ENCODE measurements at regions not wholly inside any gene's neighbourhood (a gene's known extent, or its start where the extent isn't known, plus 50 kb on each side); places are given as distances from the start of the nearest gene placed in this dataset.

GRCh38 chr2:193743089-193743488, 1548.4 kb upstream of the TMEFF2 start:
- DNase-seq (ENCODE audit: low read depth in 4 of 4, low spot score in 3 of 4): no peak

- DNase-seq (ENCODE audit: low read depth in 4 of 4, low spot score in 3 of 4): no peak
Measured at GRCh38 chr2:193738892-193739291, 1544.2 kb upstream of the TMEFF2 start.

- DNase-seq (ENCODE audit: low read depth in 4 of 4, low spot score in 3 of 4): no peak
Measured at GRCh38 chr2:193712912-193713311, 1518.2 kb upstream of the TMEFF2 start.

- DNase-seq (ENCODE audit: low read depth in 4 of 4, low spot score in 3 of 4): no peak
Measured at GRCh38 chr2:193703411-193703810, 1508.7 kb upstream of the TMEFF2 start.

- DNase-seq (ENCODE audit: low read depth in 4 of 4, low spot score in 3 of 4): no peak
Measured at GRCh38 chr2:193701484-193701883, 1506.8 kb upstream of the TMEFF2 start.

- no peak for DNase-seq (ENCODE audit: low read depth in 4 of 4, low spot score in 3 of 4)
Measured at GRCh38 chr2:193695367-193695766, 1500.6 kb upstream of the TMEFF2 start.

GRCh38 chr2:193693758-193694157, 1499.0 kb upstream of the TMEFF2 start:
- DNase-seq (ENCODE audit: low read depth in 4 of 4, low spot score in 3 of 4): no peak

GRCh38 chr2:193690572-193690971, 1495.8 kb upstream of the TMEFF2 start:
- DNase-seq (ENCODE audit: low read depth in 4 of 4, low spot score in 3 of 4): no peak

GRCh38 chr2:193687195-193687594, 1492.5 kb upstream of the TMEFF2 start:
- no peak for DNase-seq (ENCODE audit: low read depth in 4 of 4, low spot score in 3 of 4)

GRCh38 chr2:193679847-193680246, 1485.1 kb upstream of the TMEFF2 start:
- DNase-seq (ENCODE audit: low read depth in 4 of 4, low spot score in 3 of 4): no peak

GRCh38 chr2:193670478-193670877, 1475.7 kb upstream of the TMEFF2 start:
- DNase-seq (ENCODE audit: low read depth in 4 of 4, low spot score in 3 of 4): no peak

GRCh38 chr2:193668557-193669323, 1474.0 kb upstream of the TMEFF2 start:
- no peak for DNase-seq (ENCODE audit: low read depth in 4 of 4, low spot score in 3 of 4)

- DNase-seq (ENCODE audit: low read depth in 4 of 4, low spot score in 3 of 4): no peak
Measured at GRCh38 chr2:193627927-193628272, 1433.2 kb upstream of the TMEFF2 start.

- DNase-seq (ENCODE audit: low read depth in 4 of 4, low spot score in 3 of 4): no peak
Measured at GRCh38 chr2:193627187-193627926, 1432.6 kb upstream of the TMEFF2 start.

- no peak for DNase-seq (ENCODE audit: low read depth in 4 of 4, low spot score in 3 of 4)
Measured at GRCh38 chr2:193608451-193608850, 1413.7 kb upstream of the TMEFF2 start.

GRCh38 chr2:193590831-193591230, 1396.1 kb upstream of the TMEFF2 start:
- DNase-seq (ENCODE audit: low read depth in 4 of 4, low spot score in 3 of 4): no peak

- DNase-seq (ENCODE audit: low read depth in 4 of 4, low spot score in 3 of 4): no peak
Measured at GRCh38 chr2:193584522-193584938, 1389.8 kb upstream of the TMEFF2 start.

GRCh38 chr2:193583638-193584400, 1389.1 kb upstream of the TMEFF2 start:
- peak in 1 of 4 donors; percentile 6 for DNase-seq (ENCODE audit: low read depth in 4 of 4, low spot score in 3 of 4)

GRCh38 chr2:193581807-193582206, 1387.1 kb upstream of the TMEFF2 start:
- no peak for DNase-seq (ENCODE audit: low read depth in 4 of 4, low spot score in 3 of 4)

- DNase-seq (ENCODE audit: low read depth in 4 of 4, low spot score in 3 of 4): no peak
Measured at GRCh38 chr2:193580176-193580950, 1385.6 kb upstream of the TMEFF2 start.

- DNase-seq (ENCODE audit: low read depth in 4 of 4, low spot score in 3 of 4): no peak
Measured at GRCh38 chr2:193566886-193567285, 1372.2 kb upstream of the TMEFF2 start.
